ENCODE measurements at regions not wholly inside any gene's neighbourhood (a gene's known extent, or its start where the extent isn't known, plus 50 kb on each side); places are given as distances from the start of the nearest gene placed in this dataset.

DNA sequence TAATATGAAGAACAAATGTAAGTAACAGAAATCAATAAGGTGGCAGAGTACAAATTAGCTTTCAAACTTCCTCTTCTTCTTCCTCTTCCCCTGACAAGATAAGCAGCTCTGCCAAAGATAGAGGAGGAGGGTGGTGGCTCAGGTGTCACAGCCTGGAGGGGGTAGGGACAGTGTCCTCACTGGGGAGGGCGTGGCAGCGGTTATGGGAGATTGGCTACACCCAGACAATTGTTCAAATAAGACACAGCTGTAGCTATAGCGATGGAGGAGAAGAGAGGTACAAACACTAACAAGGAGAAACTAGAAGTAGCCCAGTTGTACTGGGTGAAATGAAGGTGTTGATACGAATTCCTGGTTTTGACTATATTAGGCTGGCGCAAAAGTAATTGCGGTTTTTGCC lies 198.5 kb downstream of the TBXT start:
- TF ChIP-seq, protein P1, sequence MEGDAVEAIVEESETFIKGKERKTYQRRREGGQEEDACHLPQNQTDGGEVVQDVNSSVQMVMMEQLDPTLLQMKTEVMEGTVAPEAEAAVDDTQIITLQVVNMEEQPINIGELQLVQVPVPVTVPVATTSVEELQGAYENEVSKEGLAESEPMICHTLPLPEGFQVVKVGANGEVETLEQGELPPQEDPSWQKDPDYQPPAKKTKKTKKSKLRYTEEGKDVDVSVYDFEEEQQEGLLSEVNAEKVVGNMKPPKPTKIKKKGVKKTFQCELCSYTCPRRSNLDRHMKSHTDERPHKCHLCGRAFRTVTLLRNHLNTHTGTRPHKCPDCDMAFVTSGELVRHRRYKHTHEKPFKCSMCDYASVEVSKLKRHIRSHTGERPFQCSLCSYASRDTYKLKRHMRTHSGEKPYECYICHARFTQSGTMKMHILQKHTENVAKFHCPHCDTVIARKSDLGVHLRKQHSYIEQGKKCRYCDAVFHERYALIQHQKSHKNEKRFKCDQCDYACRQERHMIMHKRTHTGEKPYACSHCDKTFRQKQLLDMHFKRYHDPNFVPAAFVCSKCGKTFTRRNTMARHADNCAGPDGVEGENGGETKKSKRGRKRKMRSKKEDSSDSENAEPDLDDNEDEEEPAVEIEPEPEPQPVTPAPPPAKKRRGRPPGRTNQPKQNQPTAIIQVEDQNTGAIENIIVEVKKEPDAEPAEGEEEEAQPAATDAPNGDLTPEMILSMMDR (IDR thresholded peaks at IDR 0.05; ENCODE audit: low read depth, low read length, missing control alignments) = no peak
- in situ Hi-C loops (cut with HindIII; ENCODE audit: low sequenced_read_pairs) = no loop called here
- H3K4me3 ChIP-seq (ENCODE audit: low read depth, low read length) = no peak overlapping the region
- no peak for DNase-seq (ENCODE audit: low read depth)

DNA sequence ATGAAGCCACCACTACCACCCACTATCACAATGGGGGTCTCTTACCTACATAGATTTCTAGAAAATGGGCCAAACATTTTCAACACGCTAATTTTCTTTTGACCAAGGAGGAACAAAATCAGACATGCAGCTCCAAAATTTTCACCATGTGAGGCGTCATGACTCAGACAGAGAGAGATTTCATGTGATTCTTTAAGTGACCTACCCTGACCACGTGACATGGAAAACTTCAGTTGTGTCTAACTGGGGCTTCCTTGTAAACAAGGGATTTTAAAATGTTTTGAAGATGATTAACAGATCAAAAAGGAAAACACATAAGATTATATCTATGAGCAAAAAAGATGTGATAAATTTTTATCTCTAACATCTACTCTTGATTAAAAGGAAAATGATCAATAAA lies 199.2 kb downstream of the TBXT start:
- in situ Hi-C loops (cut with HindIII; ENCODE audit: low sequenced_read_pairs) = no loop called here
- TF ChIP-seq, protein P1 (IDR thresholded peaks at IDR 0.05; ENCODE audit: low read depth, low read length, missing control alignments) = no peak
- DNase-seq (ENCODE audit: low read depth) = no peak
- H3K4me3 ChIP-seq (ENCODE audit: low read depth, low read length) = no peak overlapping the region

DNA sequence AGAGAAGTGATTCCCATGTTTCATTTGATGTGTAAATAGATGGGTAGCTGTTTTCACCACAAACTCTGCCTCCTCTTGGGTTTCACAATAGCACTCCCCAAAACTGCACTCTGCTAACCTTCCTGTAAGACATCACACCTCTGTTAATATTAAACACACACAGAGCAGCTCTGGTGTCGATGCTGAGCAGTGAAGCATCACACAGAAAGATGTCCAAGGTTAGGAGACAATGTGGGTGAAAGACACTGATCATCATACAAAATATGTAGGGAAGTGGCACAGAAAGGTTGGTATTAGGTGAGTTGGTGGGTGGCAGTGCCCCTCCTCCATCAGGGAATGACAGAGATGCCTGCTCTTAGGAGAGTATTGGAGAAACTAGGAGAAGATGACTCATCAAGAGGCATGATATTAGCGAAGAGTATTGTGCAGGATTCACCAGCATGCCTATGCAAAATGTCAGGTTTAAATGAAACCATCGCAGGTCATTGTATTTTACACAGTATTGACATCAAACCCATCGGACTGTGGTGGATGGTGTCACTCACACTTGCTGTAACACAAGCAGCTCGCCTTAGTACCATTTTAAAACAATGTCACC lies 199.7 kb downstream of the TBXT start:
- DNase-seq (ENCODE audit: low read depth) = no peak
- in situ Hi-C loops (cut with HindIII; ENCODE audit: low sequenced_read_pairs) = no loop called here
- TF ChIP-seq, protein P1 (IDR thresholded peaks at IDR 0.05; ENCODE audit: low read depth, low read length, missing control alignments) = no peak
- H3K4me3 ChIP-seq (ENCODE audit: low read depth, low read length) = no peak overlapping the region

DNA sequence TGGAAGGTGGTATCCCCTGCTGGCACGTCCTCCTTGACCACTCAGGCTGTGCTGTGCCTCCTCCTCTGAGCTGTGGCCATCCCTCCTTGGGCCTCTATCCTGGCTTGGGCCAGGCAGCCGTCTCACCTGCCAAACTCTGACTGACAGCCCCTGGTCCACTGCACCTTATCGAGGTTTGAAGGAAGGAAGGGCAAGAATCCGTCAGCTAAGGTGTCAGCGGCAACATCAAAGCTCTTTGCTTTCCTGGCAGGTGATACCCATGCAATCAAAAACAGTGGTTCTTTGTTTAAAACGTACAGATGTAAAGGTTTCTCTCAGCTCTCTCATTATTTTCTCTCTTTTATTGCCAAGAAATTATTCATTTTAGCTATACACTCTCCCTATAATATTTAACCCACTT lies 203.9 kb downstream of the TBXT start:
- TF ChIP-seq, protein P1 (IDR thresholded peaks at IDR 0.05; ENCODE audit: low read depth, low read length, missing control alignments) = no peak
- no peak for DNase-seq (ENCODE audit: low read depth)
- in situ Hi-C loops (cut with HindIII; ENCODE audit: low sequenced_read_pairs) = no loop called here
- H3K4me3 ChIP-seq (ENCODE audit: low read depth, low read length) = no peak overlapping the region

DNA sequence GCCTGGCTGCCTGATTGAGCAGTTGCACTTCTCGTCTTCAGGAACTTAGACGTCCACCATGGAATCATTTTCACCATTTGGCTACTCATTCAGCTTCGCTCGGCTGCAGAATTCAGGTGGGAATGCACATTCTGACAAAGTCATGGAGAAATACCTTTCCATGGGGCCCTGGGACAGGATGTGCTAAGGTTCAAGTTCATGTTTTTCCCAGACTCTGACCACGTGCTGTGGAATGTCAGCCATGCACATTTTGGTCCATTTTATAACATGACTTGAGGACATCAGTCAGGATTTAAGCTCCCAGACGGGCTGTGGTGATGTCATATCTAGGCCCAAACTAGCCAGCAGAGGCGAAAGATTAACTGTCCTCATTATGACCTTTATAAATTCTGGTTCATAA lies 205.3 kb downstream of the TBXT start:
- TF ChIP-seq, protein P1 (IDR thresholded peaks at IDR 0.05; ENCODE audit: low read depth, low read length, missing control alignments) = no peak
- in situ Hi-C loops (cut with HindIII; ENCODE audit: low sequenced_read_pairs) = no loop called here
- H3K4me3 ChIP-seq (ENCODE audit: low read depth, low read length) = no peak overlapping the region
- no peak for DNase-seq (ENCODE audit: low read depth)

DNA sequence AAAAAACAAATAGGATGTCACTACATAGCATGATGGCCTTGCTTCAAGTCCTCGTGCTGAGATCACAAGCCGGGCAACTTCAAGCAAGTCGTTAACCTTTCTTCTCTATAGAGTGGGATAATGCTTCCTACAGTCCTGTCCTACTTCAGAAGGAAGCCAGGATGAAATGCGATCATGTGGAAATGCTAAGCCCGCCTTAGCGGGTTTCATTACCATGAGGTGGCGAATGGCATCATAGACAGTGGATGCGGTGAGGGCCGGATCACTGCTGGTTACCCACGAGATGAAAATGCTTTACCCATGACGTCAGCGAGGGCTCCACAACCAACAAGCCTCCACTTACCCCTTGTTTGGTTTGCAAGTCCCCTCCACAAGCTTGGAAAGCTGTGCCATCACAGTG lies 206.4 kb downstream of the TBXT start:
- H3K4me3 ChIP-seq (ENCODE audit: low read depth, low read length) = no peak overlapping the region
- DNase-seq (ENCODE audit: low read depth) = no peak
- TF ChIP-seq, protein P1 (IDR thresholded peaks at IDR 0.05; ENCODE audit: low read depth, low read length, missing control alignments) = no peak
- in situ Hi-C loops (cut with HindIII; ENCODE audit: low sequenced_read_pairs) = no loop called here
